Parathyroid adenoma (tissue), 2 donors: ENCODE measurements at regions not wholly inside any gene's neighbourhood (a gene's known extent, or its start where the extent isn't known, plus 50 kb on each side); places are given as distances from the start of the nearest gene placed in this dataset.

ENCODE experiments used
- H2AFZ ChIP-seq: fragments of 300-600 bp; sonication (generic); one replicate; pipeline ENCODE4 v1.7.0; 2017; ENCODE audit warnings: antibody characterized with exemption, mild to moderate bottlenecking
- H3K27ac ChIP-seq: fragments of 300-600 bp; sonication (generic); one replicate; pipeline ENCODE4 v1.7.0; 2017
- H3K27me3 ChIP-seq: fragments of 300-600 bp; sonication (generic); one replicate; pipeline ENCODE4 v1.7.0; 2017; ENCODE audit warnings: low read length; ENCODE audit not compliant: control insufficient read depth, insufficient read depth
- H3K36me3 ChIP-seq: fragments of 300-600 bp; sonication (generic); one replicate; pipeline ENCODE4 v1.7.0; 2017; ENCODE audit warnings: low read length; ENCODE audit not compliant: control insufficient read depth, insufficient read depth
- H3K4me1 ChIP-seq: fragments of 300-600 bp; sonication (generic); one replicate; pipeline ENCODE4 v1.7.0; 2017; ENCODE audit warnings: control low read depth
- H3K4me2 ChIP-seq: fragments of 300-600 bp; sonication (generic); one replicate; pipeline ENCODE4 v1.7.0; 2017; ENCODE audit warnings: low read length
- H3K4me3 ChIP-seq: fragments of 300-600 bp; sonication (generic); one replicate; pipeline ENCODE4 v1.7.0; 2017; ENCODE audit warnings: low read depth, low read length
- H3K79me2 ChIP-seq: fragments of 300-600 bp; sonication (generic); one replicate; pipeline ENCODE4 v1.7.0; 2017; ENCODE audit warnings: control low read depth
- H3K9ac ChIP-seq: fragments of 300-600 bp; sonication (generic); one replicate; pipeline ENCODE4 v1.7.0; 2017; ENCODE audit warnings: mild to moderate bottlenecking
- H3K9me3 ChIP-seq: fragments of 300-600 bp; sonication (generic); one replicate; pipeline ENCODE4 v1.7.0; 2017; ENCODE audit warnings: low read length; ENCODE audit not compliant: control insufficient read depth
- TF ChIP-seq, protein P1 (sequence below): fragments of 300-600 bp; sonication (generic); IDR thresholded peaks from one replicate; pipeline ENCODE4 v1.7.0; 2017; ENCODE audit warnings: antibody characterized with exemption, mild to moderate bottlenecking
- donor health status: primary hyperparathyroidism.

DNA sequence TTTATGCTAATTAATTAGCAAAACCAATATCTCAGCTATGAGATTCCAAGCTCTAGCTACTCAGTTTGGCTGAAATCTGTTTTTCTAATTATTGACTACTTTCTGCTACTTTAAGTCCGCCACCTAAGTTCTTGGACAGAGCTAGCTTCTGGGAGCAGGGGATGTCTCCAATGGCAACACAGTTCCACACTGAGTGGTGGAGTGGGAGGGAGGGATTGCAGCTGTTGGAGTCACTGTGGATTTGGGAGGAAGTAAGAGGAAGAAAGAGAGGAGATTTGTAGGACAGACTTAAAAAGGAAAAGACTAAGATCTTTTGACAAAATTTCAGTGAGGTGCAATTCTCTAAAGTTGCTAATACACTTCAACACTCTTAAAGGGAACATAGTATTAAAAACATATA, 450.8 kb downstream of the NFIB start:
- no peak overlapping the region for H3K4me2 ChIP-seq
- no peak overlapping the region for H2AFZ ChIP-seq
- no peaks in the 10 kb centered on the region for H3K36me3 ChIP-seq
- no peak overlapping the region for H3K9ac ChIP-seq
- H3K9me3 ChIP-seq = no peaks in the 10 kb centered on the region
- no peaks in the 10 kb centered on the region for H3K79me2 ChIP-seq
- no peaks in the 10 kb centered on the region for H3K27me3 ChIP-seq
- H3K4me3 ChIP-seq = no peak overlapping the region
- TF ChIP-seq, protein P1, sequence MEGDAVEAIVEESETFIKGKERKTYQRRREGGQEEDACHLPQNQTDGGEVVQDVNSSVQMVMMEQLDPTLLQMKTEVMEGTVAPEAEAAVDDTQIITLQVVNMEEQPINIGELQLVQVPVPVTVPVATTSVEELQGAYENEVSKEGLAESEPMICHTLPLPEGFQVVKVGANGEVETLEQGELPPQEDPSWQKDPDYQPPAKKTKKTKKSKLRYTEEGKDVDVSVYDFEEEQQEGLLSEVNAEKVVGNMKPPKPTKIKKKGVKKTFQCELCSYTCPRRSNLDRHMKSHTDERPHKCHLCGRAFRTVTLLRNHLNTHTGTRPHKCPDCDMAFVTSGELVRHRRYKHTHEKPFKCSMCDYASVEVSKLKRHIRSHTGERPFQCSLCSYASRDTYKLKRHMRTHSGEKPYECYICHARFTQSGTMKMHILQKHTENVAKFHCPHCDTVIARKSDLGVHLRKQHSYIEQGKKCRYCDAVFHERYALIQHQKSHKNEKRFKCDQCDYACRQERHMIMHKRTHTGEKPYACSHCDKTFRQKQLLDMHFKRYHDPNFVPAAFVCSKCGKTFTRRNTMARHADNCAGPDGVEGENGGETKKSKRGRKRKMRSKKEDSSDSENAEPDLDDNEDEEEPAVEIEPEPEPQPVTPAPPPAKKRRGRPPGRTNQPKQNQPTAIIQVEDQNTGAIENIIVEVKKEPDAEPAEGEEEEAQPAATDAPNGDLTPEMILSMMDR = no peak
- H3K27ac ChIP-seq = no peak overlapping the region
- H3K4me1 ChIP-seq = no peaks in the 10 kb centered on the region

- H3K9ac ChIP-seq = no peak overlapping the region
Observed at GRCh38 chr9:13862654-13863053, 451.3 kb downstream of the NFIB start.

GRCh38 chr9:13860946-13861640, 452.8 kb downstream of the NFIB start:
- Histone ChIP-seq H3K4me3 (no peak overlapping the region), H3K27ac (no peak overlapping the region), H3K27me3 (no peaks in the 10 kb centered on the region), H3K9me3 (no peaks in the 10 kb centered on the region), H2AFZ (no peak overlapping the region), H3K4me1 (no peaks in the 10 kb centered on the region), H3K9ac (no peak overlapping the region), H3K79me2 (no peaks in the 10 kb centered on the region), H3K4me2 (no peak overlapping the region), H3K36me3 (no peaks in the 10 kb centered on the region)
- TF ChIP-seq, protein P1 = no peak

More at GRCh38 chr9:13862654-13863053, 451.3 kb downstream of the NFIB start:
- Histone ChIP-seq H3K4me1 (no peaks in the 10 kb centered on the region), H3K4me2 (no peak overlapping the region), H3K79me2 (no peaks in the 10 kb centered on the region), H3K4me3 (no peak overlapping the region), H3K27ac (no peak overlapping the region), H2AFZ (no peak overlapping the region), H3K9me3 (no peaks in the 10 kb centered on the region), H3K36me3 (no peaks in the 10 kb centered on the region), H3K27me3 (no peaks in the 10 kb centered on the region)
- TF ChIP-seq, protein P1 = no peak

DNA sequence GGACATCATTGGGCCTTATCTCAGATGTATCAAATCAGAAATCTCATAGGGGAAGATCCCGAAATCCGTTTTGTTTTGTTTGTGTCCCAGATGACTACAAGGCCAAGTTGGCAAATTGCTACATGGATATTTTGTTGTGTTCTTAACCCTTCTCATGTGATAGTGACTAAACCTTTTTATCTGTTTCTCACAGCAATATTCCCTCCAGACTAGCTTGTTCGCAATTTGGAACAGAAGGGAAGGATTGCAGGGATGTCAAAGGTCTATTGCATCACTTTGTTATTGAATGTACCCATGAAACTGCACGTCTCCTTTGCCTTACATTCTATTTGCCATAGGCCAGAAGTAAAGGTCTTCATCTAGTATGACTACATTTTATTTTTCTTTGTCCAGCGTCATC, 453.9 kb downstream of the NFIB start:
- TF ChIP-seq, protein P1 = no peak
- H3K4me2 ChIP-seq = no peak overlapping the region
- H3K27me3 ChIP-seq = no peaks in the 10 kb centered on the region
- no peak overlapping the region for H3K9ac ChIP-seq
- H3K79me2 ChIP-seq = no peaks in the 10 kb centered on the region
- no peak overlapping the region for H3K27ac ChIP-seq
- no peaks in the 10 kb centered on the region for H3K9me3 ChIP-seq
- H3K4me3 ChIP-seq = no peak overlapping the region
- H3K4me1 ChIP-seq = no peaks in the 10 kb centered on the region
- no peak overlapping the region for H2AFZ ChIP-seq
- H3K36me3 ChIP-seq = no peaks in the 10 kb centered on the region

- no peak overlapping the region for H3K27ac ChIP-seq
- no peaks in the 10 kb centered on the region for H3K36me3 ChIP-seq
- H3K4me3 ChIP-seq = no peak overlapping the region
- H3K27me3 ChIP-seq = no peaks in the 10 kb centered on the region
- H3K4me1 ChIP-seq = no peaks in the 10 kb centered on the region
- H3K4me2 ChIP-seq = no peak overlapping the region
- H3K79me2 ChIP-seq = no peaks in the 10 kb centered on the region
- no peak overlapping the region for H3K9ac ChIP-seq
- no peaks in the 10 kb centered on the region for H3K9me3 ChIP-seq
- H2AFZ ChIP-seq = no peak overlapping the region
- TF ChIP-seq, protein P1 = no peak
Observed at GRCh38 chr9:13857521-13857920, 456.4 kb downstream of the NFIB start.
